ENCODE measurements at regions not wholly inside any gene's neighbourhood (a gene's known extent, or its start where the extent isn't known, plus 50 kb on each side); places are given as distances from the start of the nearest gene placed in this dataset.

DNA sequence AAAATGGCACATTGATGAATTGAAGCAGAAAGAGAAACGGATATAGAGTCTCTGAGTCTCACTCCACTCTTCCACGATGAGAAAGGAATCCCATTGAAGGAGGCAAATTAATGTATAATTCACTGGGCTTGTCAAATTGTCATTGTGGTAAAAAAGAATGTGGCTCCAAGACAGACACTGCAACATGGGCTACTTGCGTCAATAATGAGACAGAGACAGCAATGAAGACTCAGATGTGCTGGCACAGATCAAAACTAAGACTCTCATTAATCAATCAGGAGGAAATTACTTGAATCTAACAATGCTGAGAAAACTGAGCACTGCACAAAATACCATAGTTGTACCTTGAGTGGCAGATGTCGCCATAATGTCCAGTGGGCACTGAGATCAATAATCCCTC lies 1485.5 kb downstream of the TECRL start:
- ATAC-seq (ENCODE audit: poor library complexity) (no peak), DNase-seq (no peak)
- Mint-ChIP-seq H3K27me3 (no peaks in the 10 kb centered on the region), H3K4me3 (no peak overlapping the region), H3K9me3 (peaks cover 11% of the 10 kb centered on the region), H3K4me1 (ENCODE audit: low read depth) (no peaks in the 10 kb centered on the region), H3K36me3 (ENCODE audit: low read depth) (no peaks in the 10 kb centered on the region), H3K27ac (no peak overlapping the region)
- Histone ChIP-seq H3K4me1 (ENCODE audit: insufficient read depth, low read length) (no peaks in the 10 kb centered on the region), H3K27me3 (ENCODE audit: control insufficient read depth in 1 of 2, insufficient read depth in 2 of 2, low read length in 2 of 2) (no peaks in the 10 kb centered on the region), H3K9me3 (ENCODE audit: control insufficient read depth in 1 of 2, insufficient read depth in 1 of 2, low read length in 2 of 2) (no peaks in the 10 kb centered on the region), H3K36me3 (ENCODE audit: insufficient read depth, low read length) (no peaks in the 10 kb centered on the region), H3K4me3 (ENCODE audit: low read length) (no peak overlapping the region), H3K27ac (ENCODE audit: low read depth in 1 of 2, low read length in 2 of 2) (no peak overlapping the region)
- CTCF ChIA-PET, result no interaction called here
- TF ChIP-seq CTCF (IDR thresholded peaks at IDR 0.05), result no peak
- POLR2A ChIA-PET, result no interaction called here
- intact Hi-C loops (cut with DNase I, micrococcal nuclease), result no loop called here

GRCh38 chr4:62917649-62918048 lies 1491.6 kb downstream of the TECRL start:
- H3K27ac Mint-ChIP-seq, result no peak overlapping the region
- H3K4me1 ChIP-seq (ENCODE audit: insufficient read depth, low read length), result no peaks in the 10 kb centered on the region
- ChIA-PET POLR2A (no interaction called here), CTCF (no interaction called here)
- H3K27me3 ChIP-seq (ENCODE audit: control insufficient read depth in 1 of 2, insufficient read depth in 2 of 2, low read length in 2 of 2), result no peaks in the 10 kb centered on the region
- no peaks in the 10 kb centered on the region for H3K9me3 ChIP-seq (ENCODE audit: control insufficient read depth in 1 of 2, insufficient read depth in 1 of 2, low read length in 2 of 2)
- no peak overlapping the region for H3K27ac ChIP-seq (ENCODE audit: low read depth in 1 of 2, low read length in 2 of 2)
- H3K4me1 Mint-ChIP-seq (ENCODE audit: low read depth), result no peaks in the 10 kb centered on the region
- no peak overlapping the region for H3K4me3 ChIP-seq (ENCODE audit: low read length)
- intact Hi-C loops (cut with DNase I, micrococcal nuclease), result no loop called here
- H3K36me3 Mint-ChIP-seq (ENCODE audit: low read depth), result no peaks in the 10 kb centered on the region
- H3K36me3 ChIP-seq (ENCODE audit: insufficient read depth, low read length), result no peaks in the 10 kb centered on the region
- DNase-seq (no peak), ATAC-seq (ENCODE audit: poor library complexity) (no peak)
- peaks cover 6% of the 10 kb centered on the region for H3K9me3 Mint-ChIP-seq
- H3K4me3 Mint-ChIP-seq, result no peak overlapping the region
- no peaks in the 10 kb centered on the region for H3K27me3 Mint-ChIP-seq
- no peak for TF ChIP-seq CTCF (IDR thresholded peaks at IDR 0.05)

DNA sequence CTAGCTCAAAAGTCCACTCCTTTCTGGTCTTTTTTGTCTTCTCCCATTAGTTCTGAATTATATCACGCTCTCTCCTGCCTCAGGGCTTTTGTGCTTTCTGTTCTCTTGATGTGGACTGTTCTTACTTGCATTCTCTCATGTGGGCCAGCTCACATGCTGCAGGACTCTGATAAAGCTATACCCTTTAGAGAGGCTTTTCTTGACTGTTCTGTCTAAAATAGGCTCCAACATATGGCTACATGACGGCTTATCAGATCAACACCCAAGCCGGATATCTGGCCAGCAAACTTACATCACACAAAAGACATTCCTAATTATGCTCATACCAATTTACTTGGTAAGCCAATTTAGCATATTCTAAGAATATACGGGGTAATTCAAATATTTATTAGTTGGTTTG lies 1494.5 kb downstream of the TECRL start:
- Histone ChIP-seq H3K4me3 (ENCODE audit: low read length) (no peak overlapping the region), H3K27me3 (ENCODE audit: control insufficient read depth in 1 of 2, insufficient read depth in 2 of 2, low read length in 2 of 2) (no peaks in the 10 kb centered on the region), H3K9me3 (ENCODE audit: control insufficient read depth in 1 of 2, insufficient read depth in 1 of 2, low read length in 2 of 2) (no peaks in the 10 kb centered on the region), H3K27ac (ENCODE audit: low read depth in 1 of 2, low read length in 2 of 2) (no peak overlapping the region), H3K36me3 (ENCODE audit: insufficient read depth, low read length) (no peaks in the 10 kb centered on the region), H3K4me1 (ENCODE audit: insufficient read depth, low read length) (no peaks in the 10 kb centered on the region)
- H3K4me3 Mint-ChIP-seq, result no peak overlapping the region
- DNase-seq (no peak), ATAC-seq (ENCODE audit: poor library complexity) (no peak)
- H3K36me3 Mint-ChIP-seq (ENCODE audit: low read depth), result no peaks in the 10 kb centered on the region
- H3K27ac Mint-ChIP-seq, result no peak overlapping the region
- ChIA-PET POLR2A (no interaction called here), CTCF (no interaction called here)
- no peaks in the 10 kb centered on the region for H3K4me1 Mint-ChIP-seq (ENCODE audit: low read depth)
- H3K27me3 Mint-ChIP-seq, result no peaks in the 10 kb centered on the region
- intact Hi-C loops (cut with DNase I, micrococcal nuclease), result no loop called here
- H3K9me3 Mint-ChIP-seq, result peaks cover 8% of the 10 kb centered on the region
- no peak for TF ChIP-seq CTCF (IDR thresholded peaks at IDR 0.05)

Measured in CD4-positive, alpha-beta T cell (primary cell).